ENCODE measurements at regions not wholly inside any gene's neighbourhood (a gene's known extent, or its start where the extent isn't known, plus 50 kb on each side); places are given as distances from the start of the nearest gene placed in this dataset.

GRCh38 chr10:88065383-88066049 lies 202.1 kb downstream of the PTEN start:
- intact Hi-C loops (cut with micrococcal nuclease; ENCODE audit: unreplicated experiment) = no loop called here

DNA sequence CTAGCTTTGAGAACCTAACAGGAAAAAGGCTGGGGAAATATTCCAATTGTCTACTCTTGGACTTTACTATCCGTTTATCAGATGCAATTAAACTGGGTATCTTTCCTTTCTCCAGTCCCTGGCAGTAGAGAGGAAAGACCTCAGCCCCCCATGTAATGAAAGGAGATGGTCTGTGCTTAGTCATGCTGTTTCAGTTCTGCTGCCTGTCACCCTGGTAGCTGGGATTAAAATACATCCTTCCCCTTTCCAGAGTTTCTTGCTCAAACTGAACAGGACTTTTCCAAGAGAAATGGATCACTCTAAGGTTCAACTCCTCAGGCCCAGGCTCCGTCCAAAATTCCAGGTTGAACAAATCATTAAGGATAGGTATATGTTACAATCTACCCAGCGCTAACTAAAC lies 202.9 kb downstream of the PTEN start:
- DNase-seq = no peak
- Mint-ChIP-seq H3K36me3 (ENCODE audit: insufficient read depth, unreplicated experiment) (no peaks in the 10 kb centered on the region), H3K27me3 (ENCODE audit: unreplicated experiment) (no peaks in the 10 kb centered on the region), H3K27ac (ENCODE audit: unreplicated experiment) (no peak overlapping the region), H3K4me1 (ENCODE audit: low read depth, unreplicated experiment) (no peaks in the 10 kb centered on the region), H3K4me3 (ENCODE audit: low read depth, unreplicated experiment) (no peak overlapping the region), H3K9me3 (ENCODE audit: low read depth, unreplicated experiment) (peaks cover 3% of the 10 kb centered on the region)
- intact Hi-C loops (cut with micrococcal nuclease; ENCODE audit: unreplicated experiment) = no loop called here
- TF ChIP-seq CTCF (IDR thresholded peaks at IDR 0.05; ENCODE audit: unreplicated experiment) = no peak
- CTCF ChIA-PET = no interaction called here
- BruUV-seq (replicated peaks) = no TSS peak

More at GRCh38 chr10:88065383-88066049, 202.1 kb downstream of the PTEN start:
- Mint-ChIP-seq H3K27me3 (ENCODE audit: unreplicated experiment) (no peaks in the 10 kb centered on the region), H3K36me3 (ENCODE audit: insufficient read depth, unreplicated experiment) (no peaks in the 10 kb centered on the region), H3K4me1 (ENCODE audit: low read depth, unreplicated experiment) (no peaks in the 10 kb centered on the region), H3K4me3 (ENCODE audit: low read depth, unreplicated experiment) (no peak overlapping the region), H3K27ac (ENCODE audit: unreplicated experiment) (no peak overlapping the region), H3K9me3 (ENCODE audit: low read depth, unreplicated experiment) (peaks cover 1% of the 10 kb centered on the region)
- no peak for TF ChIP-seq CTCF (IDR thresholded peaks at IDR 0.05; ENCODE audit: unreplicated experiment)
- DNase-seq = no peak
- CTCF ChIA-PET = no interaction called here
- no TSS peak for BruUV-seq (replicated peaks)

DNA sequence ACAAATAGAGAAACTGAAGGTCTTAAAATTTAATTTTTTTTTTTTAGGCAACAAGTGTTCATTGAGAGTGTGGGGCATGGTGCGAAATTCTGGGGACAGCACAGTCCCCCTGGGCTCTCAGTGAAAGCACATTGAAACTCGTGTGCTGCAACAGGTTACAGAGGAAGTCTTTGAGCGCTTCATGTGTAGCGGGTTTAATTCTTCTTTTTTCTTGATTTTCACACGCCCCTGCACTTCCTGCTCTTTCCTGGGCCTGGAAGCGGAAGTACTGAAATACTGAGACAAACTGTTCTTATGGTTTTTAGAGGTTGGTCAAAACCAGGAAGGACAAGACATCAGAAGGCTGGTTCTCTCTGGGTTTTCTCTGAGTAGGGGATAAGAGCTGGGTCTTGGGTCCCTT lies 203.5 kb downstream of the PTEN start:
- H3K4me3 Mint-ChIP-seq (ENCODE audit: low read depth, unreplicated experiment) = no peak overlapping the region
- H3K27me3 Mint-ChIP-seq (ENCODE audit: unreplicated experiment) = no peaks in the 10 kb centered on the region
- CTCF ChIA-PET = no interaction called here
- H3K9me3 Mint-ChIP-seq (ENCODE audit: low read depth, unreplicated experiment) = peaks cover 3% of the 10 kb centered on the region
- no TSS peak for BruUV-seq (replicated peaks)
- intact Hi-C loops (cut with micrococcal nuclease; ENCODE audit: unreplicated experiment) = no loop called here
- no peak overlapping the region for H3K27ac Mint-ChIP-seq (ENCODE audit: unreplicated experiment)
- TF ChIP-seq CTCF (IDR thresholded peaks at IDR 0.05; ENCODE audit: unreplicated experiment) = no peak
- H3K4me1 Mint-ChIP-seq (ENCODE audit: low read depth, unreplicated experiment) = no peaks in the 10 kb centered on the region
- H3K36me3 Mint-ChIP-seq (ENCODE audit: insufficient read depth, unreplicated experiment) = no peaks in the 10 kb centered on the region
- no peak for DNase-seq

DNA sequence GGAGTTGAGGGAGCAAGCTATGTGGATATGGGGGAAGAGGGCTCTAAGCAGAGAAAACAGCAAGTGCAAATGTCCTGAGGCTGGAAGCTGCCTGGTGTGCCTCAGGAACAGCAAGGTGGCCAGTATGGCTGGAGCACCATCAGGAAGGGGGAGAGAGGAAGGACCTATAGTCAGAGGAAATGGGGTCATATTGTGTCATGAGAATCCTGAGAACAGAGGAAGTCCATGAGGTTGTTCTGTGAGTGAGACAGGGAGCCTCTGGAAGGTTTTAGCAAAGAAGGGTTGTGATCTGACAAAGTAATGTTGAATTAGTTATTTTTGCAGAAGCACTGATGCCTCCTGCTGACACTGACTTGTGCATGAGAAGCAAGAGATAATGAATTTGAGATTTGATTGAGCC lies 204.3 kb downstream of the PTEN start:
- Mint-ChIP-seq H3K9me3 (ENCODE audit: low read depth, unreplicated experiment) (peaks cover 3% of the 10 kb centered on the region), H3K4me1 (ENCODE audit: low read depth, unreplicated experiment) (no peaks in the 10 kb centered on the region), H3K4me3 (ENCODE audit: low read depth, unreplicated experiment) (no peak overlapping the region), H3K36me3 (ENCODE audit: insufficient read depth, unreplicated experiment) (no peaks in the 10 kb centered on the region), H3K27ac (ENCODE audit: unreplicated experiment) (no peak overlapping the region), H3K27me3 (ENCODE audit: unreplicated experiment) (no peaks in the 10 kb centered on the region)
- no peak for DNase-seq
- intact Hi-C loops (cut with micrococcal nuclease; ENCODE audit: unreplicated experiment) = no loop called here
- no peak for TF ChIP-seq CTCF (IDR thresholded peaks at IDR 0.05; ENCODE audit: unreplicated experiment)
- CTCF ChIA-PET = no interaction called here
- no TSS peak for BruUV-seq (replicated peaks)

Measured in Calu3 (cell line).